GM12878 (cell line): ENCODE measurements at regions not wholly inside any gene's neighbourhood (a gene's known extent, or its start where the extent isn't known, plus 50 kb on each side); places are given as distances from the start of the nearest gene placed in this dataset.

Experiments
- ATAC-seq: fragments of 200-7000 bp; cut with Tn5 transposase; 3 replicates; pipeline ENCODE4 v1.9.1; 2020; ENCODE audit warnings: mild to moderate bottlenecking, moderate library complexity
- BruUV-seq: library from RNA; stranded (reverse); fragments of 400-500 nt; replicated peaks from 2 replicates; lab custom pipeline; 2021; lab: Mats Ljungman, UMichigan
- CTCF ChIA-PET: fragments of 300-600 bp; sonication (Branson Sonifier 250); formaldehyde crosslinking; extraction: SDS; loops from one replicate; lab custom pipeline; 2021; ENCODE audit warnings: inconsistent platforms; lab: Yijun Ruan, JAX
- POLR2A ChIA-PET: fragments of 350-600 bp; formaldehyde crosslinking; extraction: SDS; loops from one replicate; lab custom pipeline; 2021; ENCODE audit warnings: inconsistent platforms; lab: Charles Lee
- RAD21 ChIA-PET: fragments of 300-600 bp; sonication (Branson Sonifier 250); formaldehyde crosslinking; loops from one replicate; lab custom pipeline; 2023; ENCODE audit warnings: antibody characterized with exemption; ENCODE audit not compliant: unreplicated experiment; lab: Charles Lee
- SMC1A ChIA-PET: fragments of 300-600 bp; sonication (Branson Sonifier 250); formaldehyde crosslinking; loops from one replicate; lab custom pipeline; 2023; ENCODE audit not compliant: unreplicated experiment, uncharacterized antibody; lab: Charles Lee
- DNase-seq: peaks from one replicate; pipeline ENCODE4 v3.0.0-alpha.2; 2011; ENCODE audit warnings: low read depth, low spot score
- FAIRE-seq: peaks from 3 replicates; lab custom pipeline; 2011; peaks lifted over from hg19 to GRCh38; lab: Jason Lieb, UNC
- H2AFZ ChIP-seq: 2 replicates; pipeline ENCODE4 v1.6.0; 2011; ENCODE audit warnings: low read depth, low read length, control low read depth; ENCODE audit not compliant: control insufficient read depth
- H3K27ac ChIP-seq: 2 replicates; pipeline ENCODE4 v1.5.1; 2011; ENCODE audit warnings: control low read depth; ENCODE audit not compliant: control insufficient read depth, insufficient read depth
- H3K27me3 ChIP-seq, 2 experiments: replicated peaks in 1 of 2; 2 replicates each; pipeline versions ENCODE4 v1.6.0 to v1.6.1; 2011; ENCODE audit warnings: low read length in 1 of 2; ENCODE audit not compliant: control insufficient read depth in 2 of 2, insufficient read depth in 2 of 2
- H3K36me3 ChIP-seq, 2 experiments: 2 replicates each; pipeline ENCODE4 v1.5.1; 2011; ENCODE audit warnings: low read length in 1 of 2; ENCODE audit not compliant: control insufficient read depth in 2 of 2, insufficient read depth in 2 of 2
- H3K4me1 ChIP-seq: 2 replicates; pipeline ENCODE4 v1.6.1; 2011; ENCODE audit warnings: mild to moderate bottlenecking, low read length, moderate library complexity, mixed read lengths; ENCODE audit not compliant: control insufficient read depth, insufficient read depth
- H3K4me2 ChIP-seq: 2 replicates; pipeline ENCODE4 v1.6.0; 2011; ENCODE audit warnings: control low read depth; ENCODE audit not compliant: control insufficient read depth, insufficient read depth
- H3K4me3 ChIP-seq: fragments of 200-600 bp; sonication (generic); 2 replicates; pipeline ENCODE4 v1.5.1; 2016
- H3K79me2 ChIP-seq: 2 replicates; pipeline ENCODE4 v1.6.0; 2011; ENCODE audit warnings: low read length; ENCODE audit not compliant: control insufficient read depth, insufficient read depth
- H3K9ac ChIP-seq: 2 replicates; pipeline ENCODE4 v1.8.0; 2011; ENCODE audit warnings: low read length, control low read depth, mixed read lengths; ENCODE audit not compliant: control insufficient read depth, insufficient read depth
- H3K9me3 ChIP-seq: replicated peaks from 3 replicates; pipeline ENCODE4 v1.5.1; 2011; ENCODE audit warnings: mild to moderate bottlenecking, low read length; ENCODE audit not compliant: control insufficient read depth, insufficient read depth
- H4K20me1 ChIP-seq: 2 replicates; pipeline ENCODE4 v1.6.0; 2011; ENCODE audit not compliant: control insufficient read depth, insufficient read depth
- DPF2 ChIP-seq: fragments of 450-650 bp; IDR thresholded peaks from 2 replicates; pipeline ENCODE4 v1.6.1; 2017; ENCODE audit warnings: mild to moderate bottlenecking
- EGR1 ChIP-seq, 2 experiments: IDR thresholded peaks; 1 replicate in 1 of 2; 2 replicates in 1 of 2; pipeline ENCODE4 v1.6.1; 2011 to 2012; ENCODE audit warnings: low read depth in 2 of 2, low read length in 2 of 2, borderline replicate concordance in 1 of 2, mild to moderate bottlenecking in 1 of 2, moderate library complexity in 1 of 2
- EP300 ChIP-seq, 2 experiments: fragments of 150-350 bp in 1 of 2; IDR thresholded peaks; 2 replicates each; pipeline ENCODE4 v1.6.1; 2011 to 2012; ENCODE audit warnings: low read depth in 2 of 2, low read length in 2 of 2, borderline replicate concordance in 1 of 2, improper control_type of control experiment in 1 of 2, inconsistent platforms in 1 of 2; ENCODE audit not compliant: control insufficient read depth in 1 of 2
- EZH2 ChIP-seq: IDR thresholded peaks from 2 replicates; pipeline ENCODE4 v1.6.1; 2012; ENCODE audit warnings: low read depth, mild to moderate bottlenecking, control low read depth, inconsistent platforms, low read length, borderline replicate concordance; ENCODE audit not compliant: control insufficient read depth
- GABPA ChIP-seq: IDR thresholded peaks from 2 replicates; pipeline ENCODE4 v1.6.1; 2014; ENCODE audit warnings: antibody characterized with exemption, low read depth, mild to moderate bottlenecking, inconsistent platforms
- KDM1A ChIP-seq: fragments of 200-600 bp; sonication (generic); IDR thresholded peaks from 2 replicates; pipeline ENCODE4 v1.6.1; 2016; ENCODE audit warnings: borderline replicate concordance
- LARP7 ChIP-seq: fragments of 450-650 bp; IDR thresholded peaks from 2 replicates; pipeline ENCODE4 v1.6.1; 2017; ENCODE audit warnings: mild to moderate bottlenecking
- NBN ChIP-seq: fragments of 450-650 bp; IDR thresholded peaks from 2 replicates; pipeline ENCODE4 v1.6.1; 2016
- NFYB ChIP-seq: IDR thresholded peaks from 2 replicates; pipeline ENCODE4 v1.6.1; 2011; ENCODE audit warnings: low read depth, mild to moderate bottlenecking, low read length, improper control_type of control experiment, moderate library complexity; ENCODE audit not compliant: insufficient read depth
- NR2C1 ChIP-seq: fragments of 450-650 bp; IDR thresholded peaks from 2 replicates; pipeline ENCODE4 v1.6.1; 2017; ENCODE audit warnings: antibody characterized with exemption, mild to moderate bottlenecking, moderate library complexity
- POLR2AphosphoS5 ChIP-seq: IDR thresholded peaks from 2 replicates; pipeline ENCODE4 v1.6.1; 2011; ENCODE audit warnings: mild to moderate bottlenecking, low read length, inconsistent platforms
- POU2F2 ChIP-seq: IDR thresholded peaks from 3 replicates; pipeline ENCODE4 v1.6.1; 2011; ENCODE audit warnings: low read depth, mild to moderate bottlenecking, low read length, borderline replicate concordance
- RBBP5 ChIP-seq: fragments of 200-600 bp; sonication (generic); conservative IDR thresholded peaks from 2 replicates; pipeline ENCODE4 v1.6.1; 2016
- ZNF217 ChIP-seq: fragments of 450-650 bp; IDR thresholded peaks from 2 replicates; pipeline ENCODE4 v1.6.1; 2017; ENCODE audit warnings: antibody characterized with exemption, mild to moderate bottlenecking
- ZNF274 ChIP-seq: IDR thresholded peaks from one replicate; pipeline ENCODE4 v1.8.0; 2011; ENCODE audit not compliant: insufficient read length, insufficient read depth
- WGBS: methylation state at CpG from one replicate; pipeline ENCODE4 v1.1.6; 2016; ENCODE audit warnings: low lambda C conversion rate; ENCODE audit not compliant: insufficient replicate concordance, insufficient coverage; ENCODE audit errors: missing lambda C conversion rate; 5-methylcytosine and 5-hydroxymethylcytosine counted together
- in situ Hi-C: fragments of 300-500 bp; cut with MboI; formaldehyde crosslinking; loops from 9 replicates; pipeline ENCODE4 v1.14.3; 2018; ENCODE audit warnings: mixed read lengths
- intact Hi-C: fragments of 100-400 bp; cut with micrococcal nuclease; formaldehyde crosslinking; loops from one replicate; pipeline ENCODE4 v1.14.2; 2022; ENCODE audit not compliant: unreplicated experiment
- TF ChIP-seq, protein P1 (sequence below): fragments of 450-650 bp; IDR thresholded peaks from 2 replicates; pipeline ENCODE4 v1.6.1; 2017; ENCODE audit warnings: mild to moderate bottlenecking, moderate library complexity
- TF ChIP-seq, protein P2 (sequence below): fragments of 450-650 bp; IDR thresholded peaks from 2 replicates; pipeline ENCODE4 v1.6.1; 2014; ENCODE audit warnings: mild to moderate bottlenecking
- TF ChIP-seq, protein P3 (sequence below): IDR thresholded peaks from 2 replicates; pipeline ENCODE4 v1.6.1; 2012; ENCODE audit warnings: low read depth, low read length, improper control_type of control experiment
- TF ChIP-seq, protein P4 (sequence below): IDR thresholded peaks from 2 replicates; pipeline ENCODE4 v1.6.1; 2011; ENCODE audit warnings: borderline replicate concordance, low read depth, mild to moderate bottlenecking, moderate library complexity, low read length; ENCODE audit not compliant: insufficient read depth, poor library complexity, severe bottlenecking

DNA sequence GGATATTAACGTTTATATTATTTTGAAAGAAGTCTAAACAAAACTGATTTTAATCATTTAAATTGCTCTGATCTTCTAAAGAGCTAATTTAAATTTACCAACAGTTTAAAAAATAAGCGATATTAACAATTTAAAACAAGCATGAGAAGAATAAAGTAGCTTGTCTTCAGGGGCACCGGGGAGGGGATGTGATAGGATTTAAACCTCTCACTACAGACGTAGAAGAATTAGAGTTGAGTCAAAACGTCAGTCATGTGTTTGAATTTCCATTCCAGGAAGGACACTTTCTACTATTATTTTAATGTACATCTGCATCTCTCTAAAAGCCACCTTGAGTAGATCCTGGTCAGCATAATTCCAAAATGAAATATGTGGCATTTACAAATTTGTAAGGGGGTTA, 58.2 kb upstream of the TPTE start:
- in situ Hi-C loops: no loop called here
- intact Hi-C loops: no loop called here
- SMC1A ChIA-PET: no interaction called here
- Histone ChIP-seq H3K9ac (no peak overlapping the region), H3K4me2 (no peak overlapping the region), H3K9me3 (no peaks in the 10 kb centered on the region; the same call in 2 of the 3 replicates), H4K20me1 (no peaks in the 10 kb centered on the region), H2AFZ (no peak overlapping the region), H3K36me3 (no peaks in the 10 kb centered on the region), H3K27ac (no peak overlapping the region), H3K27me3 (no peaks in the 10 kb centered on the region), H3K79me2 (no peaks in the 10 kb centered on the region), H3K4me3 (no peak overlapping the region), H3K4me1 (no peaks in the 10 kb centered on the region)
- no TSS peak for BruUV-seq
- 11% methylated on average over 5 of the region's 5 CpGs for WGBS
- DNase-seq (no peak), FAIRE-seq (no peak), ATAC-seq (no peak)
- CTCF ChIA-PET: no interaction called here
- POLR2A ChIA-PET: no interaction called here
- RAD21 ChIA-PET: no interaction called here
- TF ChIP-seq EP300 (IDR thresholded peaks at IDR 0.05; ENCODE audit: borderline replicate concordance in 1 of 2, control insufficient read depth in 1 of 2, low read depth in 2 of 2, low read length in 2 of 2): no peak
- TF ChIP-seq, protein P1, sequence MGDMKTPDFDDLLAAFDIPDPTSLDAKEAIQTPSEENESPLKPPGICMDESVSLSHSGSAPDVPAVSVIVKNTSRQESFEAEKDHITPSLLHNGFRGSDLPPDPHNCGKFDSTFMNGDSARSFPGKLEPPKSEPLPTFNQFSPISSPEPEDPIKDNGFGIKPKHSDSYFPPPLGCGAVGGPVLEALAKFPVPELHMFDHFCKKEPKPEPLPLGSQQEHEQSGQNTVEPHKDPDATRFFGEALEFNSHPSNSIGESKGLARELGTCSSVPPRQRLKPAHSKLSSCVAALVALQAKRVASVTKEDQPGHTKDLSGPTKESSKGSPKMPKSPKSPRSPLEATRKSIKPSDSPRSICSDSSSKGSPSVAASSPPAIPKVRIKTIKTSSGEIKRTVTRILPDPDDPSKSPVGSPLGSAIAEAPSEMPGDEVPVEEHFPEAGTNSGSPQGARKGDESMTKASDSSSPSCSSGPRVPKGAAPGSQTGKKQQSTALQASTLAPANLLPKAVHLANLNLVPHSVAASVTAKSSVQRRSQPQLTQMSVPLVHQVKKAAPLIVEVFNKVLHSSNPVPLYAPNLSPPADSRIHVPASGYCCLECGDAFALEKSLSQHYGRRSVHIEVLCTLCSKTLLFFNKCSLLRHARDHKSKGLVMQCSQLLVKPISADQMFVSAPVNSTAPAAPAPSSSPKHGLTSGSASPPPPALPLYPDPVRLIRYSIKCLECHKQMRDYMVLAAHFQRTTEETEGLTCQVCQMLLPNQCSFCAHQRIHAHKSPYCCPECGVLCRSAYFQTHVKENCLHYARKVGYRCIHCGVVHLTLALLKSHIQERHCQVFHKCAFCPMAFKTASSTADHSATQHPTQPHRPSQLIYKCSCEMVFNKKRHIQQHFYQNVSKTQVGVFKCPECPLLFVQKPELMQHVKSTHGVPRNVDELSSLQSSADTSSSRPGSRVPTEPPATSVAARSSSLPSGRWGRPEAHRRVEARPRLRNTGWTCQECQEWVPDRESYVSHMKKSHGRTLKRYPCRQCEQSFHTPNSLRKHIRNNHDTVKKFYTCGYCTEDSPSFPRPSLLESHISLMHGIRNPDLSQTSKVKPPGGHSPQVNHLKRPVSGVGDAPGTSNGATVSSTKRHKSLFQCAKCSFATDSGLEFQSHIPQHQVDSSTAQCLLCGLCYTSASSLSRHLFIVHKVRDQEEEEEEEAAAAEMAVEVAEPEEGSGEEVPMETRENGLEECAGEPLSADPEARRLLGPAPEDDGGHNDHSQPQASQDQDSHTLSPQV: no peak
- TF ChIP-seq, protein P2, sequence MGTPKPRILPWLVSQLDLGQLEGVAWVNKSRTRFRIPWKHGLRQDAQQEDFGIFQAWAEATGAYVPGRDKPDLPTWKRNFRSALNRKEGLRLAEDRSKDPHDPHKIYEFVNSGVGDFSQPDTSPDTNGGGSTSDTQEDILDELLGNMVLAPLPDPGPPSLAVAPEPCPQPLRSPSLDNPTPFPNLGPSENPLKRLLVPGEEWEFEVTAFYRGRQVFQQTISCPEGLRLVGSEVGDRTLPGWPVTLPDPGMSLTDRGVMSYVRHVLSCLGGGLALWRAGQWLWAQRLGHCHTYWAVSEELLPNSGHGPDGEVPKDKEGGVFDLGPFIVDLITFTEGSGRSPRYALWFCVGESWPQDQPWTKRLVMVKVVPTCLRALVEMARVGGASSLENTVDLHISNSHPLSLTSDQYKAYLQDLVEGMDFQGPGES: no peak
- no peak for TF ChIP-seq EZH2
- TF ChIP-seq ZNF217: no peak
- TF ChIP-seq, protein P3, sequence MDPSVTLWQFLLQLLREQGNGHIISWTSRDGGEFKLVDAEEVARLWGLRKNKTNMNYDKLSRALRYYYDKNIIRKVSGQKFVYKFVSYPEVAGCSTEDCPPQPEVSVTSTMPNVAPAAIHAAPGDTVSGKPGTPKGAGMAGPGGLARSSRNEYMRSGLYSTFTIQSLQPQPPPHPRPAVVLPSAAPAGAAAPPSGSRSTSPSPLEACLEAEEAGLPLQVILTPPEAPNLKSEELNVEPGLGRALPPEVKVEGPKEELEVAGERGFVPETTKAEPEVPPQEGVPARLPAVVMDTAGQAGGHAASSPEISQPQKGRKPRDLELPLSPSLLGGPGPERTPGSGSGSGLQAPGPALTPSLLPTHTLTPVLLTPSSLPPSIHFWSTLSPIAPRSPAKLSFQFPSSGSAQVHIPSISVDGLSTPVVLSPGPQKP: no peak
- TF ChIP-seq POU2F2: no peak
- no peak for TF ChIP-seq ZNF274
- no peak for TF ChIP-seq KDM1A
- no peak for TF ChIP-seq NFYB
- TF ChIP-seq, protein P4, sequence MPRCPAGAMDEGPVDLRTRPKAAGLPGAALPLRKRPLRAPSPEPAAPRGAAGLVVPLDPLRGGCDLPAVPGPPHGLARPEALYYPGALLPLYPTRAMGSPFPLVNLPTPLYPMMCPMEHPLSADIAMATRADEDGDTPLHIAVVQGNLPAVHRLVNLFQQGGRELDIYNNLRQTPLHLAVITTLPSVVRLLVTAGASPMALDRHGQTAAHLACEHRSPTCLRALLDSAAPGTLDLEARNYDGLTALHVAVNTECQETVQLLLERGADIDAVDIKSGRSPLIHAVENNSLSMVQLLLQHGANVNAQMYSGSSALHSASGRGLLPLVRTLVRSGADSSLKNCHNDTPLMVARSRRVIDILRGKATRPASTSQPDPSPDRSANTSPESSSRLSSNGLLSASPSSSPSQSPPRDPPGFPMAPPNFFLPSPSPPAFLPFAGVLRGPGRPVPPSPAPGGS: no peak
- no peak for TF ChIP-seq DPF2
- no peak for TF ChIP-seq NBN
- no peak for TF ChIP-seq POLR2AphosphoS5
- no peak for TF ChIP-seq EGR1 (IDR thresholded peaks at IDR 0.05; ENCODE audit: borderline replicate concordance in 1 of 2, low read depth in 2 of 2, low read length in 2 of 2)
- TF ChIP-seq LARP7: no peak
- TF ChIP-seq NR2C1: no peak
- no peak for TF ChIP-seq RBBP5
- no peak for TF ChIP-seq GABPA
